GM12878 (cell line): ENCODE measurements at regions not wholly inside any gene's neighbourhood (a gene's known extent, or its start where the extent isn't known, plus 50 kb on each side); places are given as distances from the start of the nearest gene placed in this dataset.

Experiments used
- ATAC-seq: fragments of 200-7000 bp; cut with Tn5 transposase; 3 replicates; pipeline ENCODE4 v1.9.1; 2020; ENCODE audit warnings: mild to moderate bottlenecking, moderate library complexity
- BruUV-seq: library from RNA; stranded (reverse); fragments of 400-500 nt; replicated peaks from 2 replicates; lab custom pipeline; 2021; lab: Mats Ljungman, UMichigan
- CTCF ChIA-PET: fragments of 300-600 bp; sonication (Branson Sonifier 250); formaldehyde crosslinking; extraction: SDS; loops from one replicate; lab custom pipeline; 2021; ENCODE audit warnings: inconsistent platforms; lab: Yijun Ruan, JAX
- POLR2A ChIA-PET: fragments of 350-600 bp; formaldehyde crosslinking; extraction: SDS; loops from one replicate; lab custom pipeline; 2021; ENCODE audit warnings: inconsistent platforms; lab: Charles Lee
- RAD21 ChIA-PET: fragments of 300-600 bp; sonication (Branson Sonifier 250); formaldehyde crosslinking; loops from one replicate; lab custom pipeline; 2023; ENCODE audit warnings: antibody characterized with exemption; ENCODE audit not compliant: unreplicated experiment; lab: Charles Lee
- SMC1A ChIA-PET: fragments of 300-600 bp; sonication (Branson Sonifier 250); formaldehyde crosslinking; loops from one replicate; lab custom pipeline; 2023; ENCODE audit not compliant: unreplicated experiment, uncharacterized antibody; lab: Charles Lee
- DNase-seq: peaks from one replicate; pipeline ENCODE4 v3.0.0-alpha.2; 2011; ENCODE audit warnings: low read depth, low spot score
- FAIRE-seq: peaks from 3 replicates; lab custom pipeline; 2011; peaks lifted over from hg19 to GRCh38; lab: Jason Lieb, UNC
- H2AFZ ChIP-seq: 2 replicates; pipeline ENCODE4 v1.6.0; 2011; ENCODE audit warnings: low read depth, low read length, control low read depth; ENCODE audit not compliant: control insufficient read depth
- H3K27ac ChIP-seq: 2 replicates; pipeline ENCODE4 v1.5.1; 2011; ENCODE audit warnings: control low read depth; ENCODE audit not compliant: control insufficient read depth, insufficient read depth
- H3K27me3 ChIP-seq, 2 experiments: replicated peaks in 1 of 2; 2 replicates each; pipeline versions ENCODE4 v1.6.0 to v1.6.1; 2011; ENCODE audit warnings: low read length in 1 of 2; ENCODE audit not compliant: control insufficient read depth in 2 of 2, insufficient read depth in 2 of 2
- H3K36me3 ChIP-seq, 2 experiments: 2 replicates each; pipeline ENCODE4 v1.5.1; 2011; ENCODE audit warnings: low read length in 1 of 2; ENCODE audit not compliant: control insufficient read depth in 2 of 2, insufficient read depth in 2 of 2
- H3K4me1 ChIP-seq: 2 replicates; pipeline ENCODE4 v1.6.1; 2011; ENCODE audit warnings: mild to moderate bottlenecking, low read length, moderate library complexity, mixed read lengths; ENCODE audit not compliant: control insufficient read depth, insufficient read depth
- H3K4me2 ChIP-seq: 2 replicates; pipeline ENCODE4 v1.6.0; 2011; ENCODE audit warnings: control low read depth; ENCODE audit not compliant: control insufficient read depth, insufficient read depth
- H3K4me3 ChIP-seq: fragments of 200-600 bp; sonication (generic); 2 replicates; pipeline ENCODE4 v1.5.1; 2016
- H3K79me2 ChIP-seq: 2 replicates; pipeline ENCODE4 v1.6.0; 2011; ENCODE audit warnings: low read length; ENCODE audit not compliant: control insufficient read depth, insufficient read depth
- H3K9ac ChIP-seq: 2 replicates; pipeline ENCODE4 v1.8.0; 2011; ENCODE audit warnings: low read length, control low read depth, mixed read lengths; ENCODE audit not compliant: control insufficient read depth, insufficient read depth
- H3K9me3 ChIP-seq: replicated peaks from 3 replicates; pipeline ENCODE4 v1.5.1; 2011; ENCODE audit warnings: mild to moderate bottlenecking, low read length; ENCODE audit not compliant: control insufficient read depth, insufficient read depth
- H4K20me1 ChIP-seq: 2 replicates; pipeline ENCODE4 v1.6.0; 2011; ENCODE audit not compliant: control insufficient read depth, insufficient read depth
- BCLAF1 ChIP-seq: fragments of 450-650 bp; IDR thresholded peaks from 2 replicates; pipeline ENCODE4 v1.6.1; 2017; ENCODE audit warnings: antibody characterized with exemption, mild to moderate bottlenecking, moderate library complexity
- CEBPB ChIP-seq, 2 experiments: fragments of 150-350 bp in 1 of 2; IDR thresholded peaks; 2 replicates each; pipeline ENCODE4 v1.6.1; 2012 to 2014; ENCODE audit warnings: low read depth in 2 of 2, low read length in 2 of 2, borderline replicate concordance in 1 of 2, inconsistent platforms in 1 of 2
- CTCF ChIP-seq, 3 experiments: IDR thresholded peaks in 2 of 3; conservative IDR thresholded peaks in 1 of 3; 2 replicates each; pipeline ENCODE4 v1.5.1; 2011; ENCODE audit warnings: low read depth in 3 of 3, low read length in 3 of 3, mild to moderate bottlenecking in 3 of 3, control low read depth in 2 of 3, moderate library complexity in 2 of 3, inconsistent platforms in 1 of 3, mixed read lengths in 1 of 3; ENCODE audit not compliant: control insufficient read depth in 2 of 3, insufficient read depth in 1 of 3; ENCODE audit errors: extremely low read depth in 1 of 3
- E2F8 ChIP-seq: fragments of 450-650 bp; IDR thresholded peaks from 2 replicates; pipeline ENCODE4 v1.6.1; 2018; ENCODE audit warnings: mild to moderate bottlenecking, low read depth, moderate library complexity; ENCODE audit not compliant: partially characterized antibody
- FOXK2 ChIP-seq: fragments of 450-650 bp; IDR thresholded peaks from 2 replicates; pipeline ENCODE4 v1.6.1; 2017; ENCODE audit warnings: mild to moderate bottlenecking, moderate library complexity
- FOXM1 ChIP-seq: IDR thresholded peaks from 2 replicates; pipeline ENCODE4 v1.6.1; 2012; ENCODE audit warnings: low read depth, mild to moderate bottlenecking, inconsistent platforms, low read length, moderate library complexity
- GABPA ChIP-seq: IDR thresholded peaks from 2 replicates; pipeline ENCODE4 v1.6.1; 2014; ENCODE audit warnings: antibody characterized with exemption, low read depth, mild to moderate bottlenecking, inconsistent platforms
- HDAC6 ChIP-seq: fragments of 200-600 bp; sonication (generic); IDR thresholded peaks from one replicate; pipeline ENCODE4 v1.8.0; 2017; ENCODE audit warnings: antibody characterized with exemption; ENCODE audit not compliant: unreplicated experiment
- KLF5 ChIP-seq: fragments of 450-650 bp; IDR thresholded peaks from 2 replicates; pipeline ENCODE4 v1.6.1; 2014; ENCODE audit warnings: mild to moderate bottlenecking; ENCODE audit not compliant: partially characterized antibody
- LARP7 ChIP-seq: fragments of 450-650 bp; IDR thresholded peaks from 2 replicates; pipeline ENCODE4 v1.6.1; 2017; ENCODE audit warnings: mild to moderate bottlenecking
- MTA3 ChIP-seq: IDR thresholded peaks from 2 replicates; pipeline ENCODE4 v1.6.1; 2012; ENCODE audit warnings: low read length, inconsistent platforms, borderline replicate concordance
- NFYB ChIP-seq: IDR thresholded peaks from 2 replicates; pipeline ENCODE4 v1.6.1; 2011; ENCODE audit warnings: low read depth, mild to moderate bottlenecking, low read length, improper control_type of control experiment, moderate library complexity; ENCODE audit not compliant: insufficient read depth
- POLR2AphosphoS5 ChIP-seq: IDR thresholded peaks from 2 replicates; pipeline ENCODE4 v1.6.1; 2011; ENCODE audit warnings: mild to moderate bottlenecking, low read length, inconsistent platforms
- RUNX3 ChIP-seq: IDR thresholded peaks from 2 replicates; pipeline ENCODE4 v1.6.1; 2012; ENCODE audit warnings: low read length, inconsistent platforms
- SMAD1 ChIP-seq: fragments of 450-650 bp; IDR thresholded peaks from 2 replicates; pipeline ENCODE4 v1.6.1; 2018; ENCODE audit warnings: mild to moderate bottlenecking, low read depth; ENCODE audit not compliant: partially characterized antibody
- SMAD5 ChIP-seq: IDR thresholded peaks from 2 replicates; pipeline ENCODE4 v1.6.1; 2016; ENCODE audit warnings: antibody characterized with exemption, low read depth
- WGBS: methylation state at CpG from one replicate; pipeline ENCODE4 v1.1.6; 2016; ENCODE audit warnings: low lambda C conversion rate; ENCODE audit not compliant: insufficient replicate concordance, insufficient coverage; ENCODE audit errors: missing lambda C conversion rate; 5-methylcytosine and 5-hydroxymethylcytosine counted together
- in situ Hi-C: fragments of 300-500 bp; cut with MboI; formaldehyde crosslinking; loops from 9 replicates; pipeline ENCODE4 v1.14.3; 2018; ENCODE audit warnings: mixed read lengths
- intact Hi-C: fragments of 100-400 bp; cut with micrococcal nuclease; formaldehyde crosslinking; loops from one replicate; pipeline ENCODE4 v1.14.2; 2022; ENCODE audit not compliant: unreplicated experiment

- TF ChIP-seq FOXM1 (no peak), CTCF (IDR thresholded peaks at IDR 0.05 in 2 of 3, conservative IDR thresholded peaks at IDR 0.05 in 1 of 3; ENCODE audit: control insufficient read depth in 2 of 3, extremely low read depth in 1 of 3, insufficient read depth in 1 of 3, low read depth in 3 of 3, low read length in 3 of 3) (no peak), E2F8 (no peak), HDAC6 (no peak), CEBPB (IDR thresholded peaks at IDR 0.05; ENCODE audit: borderline replicate concordance in 1 of 2, low read depth in 2 of 2, low read length in 2 of 2) (no peak), FOXK2 (no peak)
These were observed 696.5 kb downstream of the TDRD15 start (continued) for GRCh38 chr2:21820271-21820670.

GRCh38 chr2:21821672-21822227, 698.0 kb downstream of the TDRD15 start:
- Histone ChIP-seq H2AFZ (no peak overlapping the region), H3K4me1 (no peaks in the 10 kb centered on the region), H3K4me3 (no peak overlapping the region), H3K79me2 (no peaks in the 10 kb centered on the region), H3K27ac (no peak overlapping the region), H3K9me3 (no peaks in the 10 kb centered on the region), H3K9ac (no peak overlapping the region), H3K36me3 (no peaks in the 10 kb centered on the region), H4K20me1 (no peaks in the 10 kb centered on the region), H3K4me2 (no peak overlapping the region), H3K27me3 (no peaks in the 10 kb centered on the region)
- no peak for ATAC-seq
- ChIA-PET CTCF (no interaction called here), POLR2A (no interaction called here), SMC1A (no interaction called here), RAD21 (no interaction called here)
- no peak for DNase-seq
- WGBS: 27% methylated on average over 6 of the region's 6 CpGs
- BruUV-seq: no TSS peak
- intact Hi-C loops (no loop called here), in situ Hi-C loops (no loop called here)
- FAIRE-seq: no peak
- no peak for TF ChIP-seq BCLAF1
- TF ChIP-seq POLR2AphosphoS5: no peak
- no peak for TF ChIP-seq MTA3
- no peak for TF ChIP-seq SMAD1
- TF ChIP-seq LARP7: no peak
- TF ChIP-seq SMAD5: no peak
- TF ChIP-seq GABPA: no peak
- no peak for TF ChIP-seq NFYB
- no peak for TF ChIP-seq KLF5
- no peak for TF ChIP-seq RUNX3
